ENCODE measurements at regions not wholly inside any gene's neighbourhood (a gene's known extent, or its start where the extent isn't known, plus 50 kb on each side); places are given as distances from the start of the nearest gene placed in this dataset.
"Not testable (repeated sequence)": the region's sequence is repeated elsewhere in the genome, so short reads cannot be mapped to it uniquely, and the experiment has no call there.

GRCh38 chr11:129731316-129731715 is 84.3 kb upstream of the TMEM45B start:
- DNase-seq: no peak

- DNase-seq: no peak
These were observed 82.7 kb upstream of the TMEM45B start for GRCh38 chr11:129732941-129733340.

- DNase-seq: no peak
These were observed 82.3 kb upstream of the TMEM45B start for GRCh38 chr11:129733384-129733783.

GRCh38 chr11:129733981-129734380 is 81.7 kb upstream of the TMEM45B start:
- no peak for DNase-seq

GRCh38 chr11:129734654-129735053 is 81.0 kb upstream of the TMEM45B start:
- DNase-seq: no peak

GRCh38 chr11:129737831-129738230 is 77.8 kb upstream of the TMEM45B start:
- no peak for DNase-seq

- DNase-seq: no peak
These were observed 77.4 kb upstream of the TMEM45B start for GRCh38 chr11:129738242-129738641.

- DNase-seq: no peak
These were observed 76.3 kb upstream of the TMEM45B start for GRCh38 chr11:129739339-129739738.

- no peak for DNase-seq
These were observed 75.4 kb upstream of the TMEM45B start for GRCh38 chr11:129740125-129740719.

GRCh38 chr11:129743112-129743815 is 72.4 kb upstream of the TMEM45B start:
- no peak for DNase-seq

- no peak for DNase-seq
These were observed 68.6 kb upstream of the TMEM45B start for GRCh38 chr11:129747071-129747470.

GRCh38 chr11:129749141-129749540 is 66.5 kb upstream of the TMEM45B start:
- no peak for DNase-seq

GRCh38 chr11:129750343-129751292 is 65.0 kb upstream of the TMEM45B start:
- DNase-seq: peak; percentile 83

- no peak for DNase-seq
These were observed 64.1 kb upstream of the TMEM45B start for GRCh38 chr11:129751511-129751910.

GRCh38 chr11:129763569-129763968 is 52.1 kb upstream of the TMEM45B start:
- not testable (repeated sequence) for DNase-seq

GRCh38 chr11:129764204-129764603 is 51.4 kb upstream of the TMEM45B start:
- not testable (repeated sequence) for DNase-seq

Data from NCI-H526 treated with DMSO at 0.1 percent for 48 hours (cell line).